T-helper 2 cell treated with Interferon-gamma antibody and Interleukin-4, amounts not matched to agents 100 ng/mL and 5 ng/mL, for 36 hours (primary cell): ENCODE measurements at regions not wholly inside any gene's neighbourhood (a gene's known extent, or its start where the extent isn't known, plus 50 kb on each side); places are given as distances from the start of the nearest gene placed in this dataset.
"Not testable (repeated sequence)": the region's sequence is repeated elsewhere in the genome, so short reads cannot be mapped to it uniquely, and the experiment has no call there.

Source experiments
- intact Hi-C: fragments of 100-400 bp; cut with micrococcal nuclease; formaldehyde crosslinking; loops from one replicate; pipeline ENCODE4 v1.15.1; 2023

- intact Hi-C loops = no loop called here
Observed at GRCh38 chr4:155474758-155475157, 98.0 kb upstream of the MAP9 start.

- intact Hi-C loops = no loop called here
Observed at GRCh38 chr4:155473420-155474095, 96.8 kb upstream of the MAP9 start.

GRCh38 chr4:155468282-155468681 is 91.5 kb upstream of the MAP9 start:
- intact Hi-C loops = no loop called here

GRCh38 chr4:155450676-155451075 is 73.9 kb upstream of the MAP9 start:
- intact Hi-C loops = no loop called here

GRCh38 chr4:155445306-155445705 is 68.5 kb upstream of the MAP9 start:
- intact Hi-C loops = no loop called here

GRCh38 chr4:155444721-155445120 is 68.0 kb upstream of the MAP9 start:
- intact Hi-C loops = no loop called here

GRCh38 chr4:155442267-155443105 is 65.7 kb upstream of the MAP9 start:
- intact Hi-C loops = loop anchor here (1.0 to 2.0 kb wide), 2 partner anchors 345 to 510 kb away; partner anchors contain the start of gene CTSO

GRCh38 chr4:155441475-155441874 is 64.7 kb upstream of the MAP9 start:
- intact Hi-C loops = no loop called here

- intact Hi-C loops = not testable (repeated sequence)
Observed at GRCh38 chr4:155439760-155440159, 63.0 kb upstream of the MAP9 start.

GRCh38 chr4:155434904-155435303 is 58.1 kb upstream of the MAP9 start:
- intact Hi-C loops = no loop called here

GRCh38 chr4:155434366-155434765 is 57.6 kb upstream of the MAP9 start:
- intact Hi-C loops = no loop called here

- intact Hi-C loops = no loop called here
Observed at GRCh38 chr4:155433636-155434360, 57.0 kb upstream of the MAP9 start.

GRCh38 chr4:155430895-155431795 is 54.4 kb upstream of the MAP9 start:
- intact Hi-C loops = no loop called here

- intact Hi-C loops = no loop called here
Observed at GRCh38 chr4:155428128-155428527, 51.4 kb upstream of the MAP9 start.

GRCh38 chr4:155426953-155427352 is 50.2 kb upstream of the MAP9 start:
- intact Hi-C loops = no loop called here
